HL-60/S4 treated with retinoic acid at 250 ng/mL for 4 days and 3 days (cell line): ENCODE measurements at regions not wholly inside any gene's neighbourhood (a gene's known extent, or its start where the extent isn't known, plus 50 kb on each side); places are given as distances from the start of the nearest gene placed in this dataset.
"Not testable (repeated sequence)": the region's sequence is repeated elsewhere in the genome, so short reads cannot be mapped to it uniquely, and the experiment has no call there.

Experiments
- in situ Hi-C: fragments of 300-500 bp; cut with MboI; formaldehyde crosslinking; loops from 2 replicates; pipeline ENCODE4 v1.7.0; 2022; ENCODE audit warnings: low sequenced_read_pairs

GRCh38 chr5:82517544-82518075 is 239.5 kb upstream of the RPS23 start:
- in situ Hi-C loops, result no loop called here

DNA sequence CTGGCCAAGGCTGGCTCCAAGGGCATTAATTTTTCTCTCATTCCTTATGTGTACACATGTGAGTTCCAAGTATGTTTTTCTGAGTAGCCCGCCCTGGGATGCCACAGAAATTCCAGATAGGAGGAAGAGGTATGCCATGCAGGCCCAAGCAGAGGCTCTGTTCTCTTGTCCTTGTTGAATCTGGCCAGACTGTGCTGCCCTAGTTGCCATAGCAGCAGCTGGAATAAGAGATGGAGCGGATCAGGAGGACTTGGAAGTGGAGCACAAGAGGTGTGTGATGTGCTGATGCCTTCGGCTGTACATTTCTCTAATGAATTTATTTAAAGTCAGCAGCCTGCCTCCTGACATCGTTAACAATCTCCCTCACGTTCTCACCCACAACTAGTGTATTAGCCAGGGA is 235.6 kb upstream of the RPS23 start:
- in situ Hi-C loops, result no loop called here

GRCh38 chr5:82512025-82512424 is 233.9 kb upstream of the RPS23 start:
- in situ Hi-C loops, result no loop called here

GRCh38 chr5:82511134-82511533 is 233.0 kb upstream of the RPS23 start:
- in situ Hi-C loops, result no loop called here

- in situ Hi-C loops, result no loop called here
These were observed 231.6 kb upstream of the RPS23 start for GRCh38 chr5:82509762-82510161.

DNA sequence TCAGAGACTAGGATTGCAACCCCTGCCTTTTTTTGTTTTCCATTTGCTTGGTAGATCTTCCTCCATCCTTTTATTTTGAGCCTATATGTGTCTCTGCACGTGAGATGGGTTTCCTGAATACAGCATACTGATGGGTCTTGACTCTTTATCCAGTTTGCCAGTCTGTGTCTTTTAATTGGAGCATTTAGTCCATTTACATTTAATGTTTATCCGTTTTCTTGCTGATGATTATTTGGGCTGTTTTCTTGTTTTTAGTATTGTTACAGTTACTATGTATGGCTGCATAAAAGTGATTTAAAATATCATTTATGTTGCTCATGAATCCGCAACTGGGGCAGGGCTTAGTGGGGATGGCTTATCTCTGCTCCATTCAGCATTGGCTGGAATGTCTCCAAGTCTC is 228.2 kb upstream of the RPS23 start:
- in situ Hi-C loops, result not testable (repeated sequence)

GRCh38 chr5:82499725-82500244 is 221.6 kb upstream of the RPS23 start:
- in situ Hi-C loops, result no loop called here

DNA sequence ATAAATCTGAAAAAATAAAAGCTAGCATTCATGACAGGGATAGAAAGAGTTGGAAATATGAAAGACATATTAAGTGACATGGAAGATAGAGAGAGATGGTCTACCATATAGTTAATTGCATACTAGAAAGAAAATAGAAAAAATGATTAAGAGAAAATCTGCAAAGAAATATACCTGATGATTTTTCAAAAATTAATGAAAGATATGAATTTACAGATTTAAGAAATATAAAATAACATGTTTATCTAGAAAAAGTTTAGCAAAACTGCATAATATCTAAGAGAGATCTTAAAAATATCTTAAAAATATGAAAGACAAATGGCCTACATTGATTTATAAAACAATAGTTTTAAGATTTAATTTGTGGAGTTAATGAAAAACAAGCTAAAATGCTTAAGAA is 219.1 kb upstream of the RPS23 start:
- in situ Hi-C loops, result no loop called here

GRCh38 chr5:82494942-82495341 is 216.8 kb upstream of the RPS23 start:
- in situ Hi-C loops, result no loop called here

DNA sequence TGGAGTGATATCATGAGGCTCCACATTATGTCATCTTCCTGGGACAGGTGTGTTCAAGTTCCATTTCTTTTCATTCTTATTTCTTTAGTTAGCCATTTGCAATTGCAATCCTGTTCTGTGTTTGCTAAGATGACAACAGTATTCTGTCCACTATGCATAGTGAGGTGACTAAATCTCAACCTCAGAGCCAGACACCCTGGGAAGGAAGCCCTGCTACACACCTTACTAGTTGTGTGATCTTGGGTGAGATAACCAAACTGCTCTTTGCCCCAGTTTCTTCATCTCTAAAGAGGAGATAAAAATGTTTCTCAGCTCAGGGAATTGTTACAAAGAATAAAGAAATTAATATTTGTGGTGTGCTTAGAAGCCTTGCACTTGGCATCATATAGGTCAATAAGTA is 215.1 kb upstream of the RPS23 start:
- in situ Hi-C loops, result no loop called here

DNA sequence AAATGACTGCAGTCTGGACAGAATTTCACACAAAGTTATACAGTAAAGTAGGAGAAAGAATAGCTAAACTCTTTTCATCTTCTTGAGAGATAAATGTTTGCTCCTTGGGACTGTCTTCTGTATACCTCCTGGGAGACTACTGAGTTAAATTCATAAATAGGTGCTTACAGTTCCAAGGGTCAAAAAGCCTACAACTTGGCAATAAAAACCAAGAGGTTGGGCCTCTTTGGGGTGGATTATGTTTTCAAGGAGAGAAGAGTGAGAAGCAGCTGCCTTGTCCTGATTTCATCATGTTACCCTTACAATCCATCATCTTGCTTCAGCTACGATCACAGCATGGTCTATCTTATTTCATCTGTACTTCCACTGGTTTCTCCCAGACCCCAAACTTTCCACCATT is 213.2 kb upstream of the RPS23 start:
- in situ Hi-C loops, result no loop called here

- in situ Hi-C loops, result no loop called here
These were observed 211.5 kb upstream of the RPS23 start for GRCh38 chr5:82489683-82490082.

- in situ Hi-C loops, result no loop called here
These were observed 209.0 kb upstream of the RPS23 start for GRCh38 chr5:82487131-82487530.

DNA sequence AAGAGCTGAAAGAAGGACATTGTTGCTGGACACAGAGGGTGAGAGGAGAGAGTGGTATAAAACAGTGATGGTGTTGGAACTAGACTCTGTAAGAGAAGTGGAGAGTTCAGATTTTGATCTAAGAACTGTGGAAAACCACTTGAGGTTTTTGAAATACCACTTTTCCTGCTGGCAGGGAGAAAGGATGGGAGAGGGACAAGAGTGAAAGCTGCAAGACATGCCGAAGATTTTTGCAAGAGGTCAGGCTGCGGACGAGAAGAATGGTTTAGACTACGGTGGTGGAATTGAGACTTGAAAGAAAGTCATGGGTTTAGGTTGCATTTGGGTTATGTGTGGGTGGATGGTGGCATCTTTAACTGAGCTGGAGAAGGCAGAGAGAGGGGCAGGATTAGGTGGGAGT is 202.2 kb upstream of the RPS23 start:
- in situ Hi-C loops, result no loop called here

GRCh38 chr5:82476155-82476554 is 198.0 kb upstream of the RPS23 start:
- in situ Hi-C loops, result no loop called here

GRCh38 chr5:82473262-82473661 is 195.1 kb upstream of the RPS23 start:
- in situ Hi-C loops, result no loop called here

DNA sequence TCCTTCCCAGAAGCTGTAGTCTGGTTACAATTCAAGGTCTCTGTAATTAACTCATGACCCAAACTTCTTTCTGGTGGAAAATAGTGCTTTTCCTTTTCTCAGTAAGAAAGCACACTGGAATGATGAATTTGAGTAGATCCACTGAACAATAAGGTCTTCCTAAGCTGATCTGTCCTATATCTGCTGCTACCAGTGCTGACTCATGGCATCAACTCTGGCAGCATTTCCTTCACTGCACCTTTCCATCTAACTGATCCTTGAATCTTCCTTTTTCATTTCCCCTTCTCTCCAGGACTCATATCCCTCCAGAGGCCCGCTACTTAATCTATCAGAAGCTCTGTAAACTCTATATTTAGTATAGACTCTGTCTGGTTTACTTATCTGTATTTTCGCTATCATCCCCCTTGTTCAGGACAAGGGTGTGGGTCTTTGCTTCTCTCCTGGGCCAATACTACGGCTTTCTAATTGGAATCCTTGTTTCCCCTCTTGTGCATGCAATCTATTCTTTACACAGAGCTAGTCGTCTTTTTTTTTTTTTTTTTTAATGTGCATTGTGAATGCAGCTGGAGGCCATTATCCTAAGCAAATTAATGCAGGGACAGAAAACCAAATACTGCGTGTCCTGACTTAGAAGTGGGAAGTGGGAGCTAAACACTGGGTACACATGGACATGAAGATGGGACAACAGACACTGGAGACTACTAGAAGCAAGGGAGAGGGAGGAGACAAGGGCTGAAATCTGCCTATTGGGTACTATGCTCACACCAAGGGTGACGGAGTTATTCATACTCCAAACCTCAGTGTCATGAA is 192.2 kb upstream of the RPS23 start:
- in situ Hi-C loops, result no loop called here

GRCh38 chr5:82466986-82467561 is 188.9 kb upstream of the RPS23 start:
- in situ Hi-C loops, result no loop called here

GRCh38 chr5:82465235-82465634 is 187.1 kb upstream of the RPS23 start:
- in situ Hi-C loops, result no loop called here

DNA sequence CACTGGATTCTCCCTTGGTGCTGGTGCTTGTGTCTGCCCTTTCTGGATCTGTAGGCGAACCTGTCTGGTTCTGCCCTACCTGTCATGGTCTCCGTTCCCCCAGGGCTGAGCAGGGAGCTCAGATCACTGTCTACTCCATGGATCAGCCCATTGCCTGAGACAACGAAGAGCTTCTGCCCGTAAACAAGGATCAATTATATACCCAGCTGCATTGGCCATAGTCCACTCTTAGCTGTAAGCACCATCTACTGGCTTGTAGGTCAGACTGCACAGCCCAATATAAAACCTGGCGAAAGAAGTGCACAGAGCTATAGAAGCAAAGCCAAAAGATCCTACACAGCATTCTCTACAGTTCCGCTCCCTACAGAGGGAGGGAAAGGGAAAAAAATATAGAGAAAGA is 181.5 kb upstream of the RPS23 start:
- in situ Hi-C loops, result no loop called here

DNA sequence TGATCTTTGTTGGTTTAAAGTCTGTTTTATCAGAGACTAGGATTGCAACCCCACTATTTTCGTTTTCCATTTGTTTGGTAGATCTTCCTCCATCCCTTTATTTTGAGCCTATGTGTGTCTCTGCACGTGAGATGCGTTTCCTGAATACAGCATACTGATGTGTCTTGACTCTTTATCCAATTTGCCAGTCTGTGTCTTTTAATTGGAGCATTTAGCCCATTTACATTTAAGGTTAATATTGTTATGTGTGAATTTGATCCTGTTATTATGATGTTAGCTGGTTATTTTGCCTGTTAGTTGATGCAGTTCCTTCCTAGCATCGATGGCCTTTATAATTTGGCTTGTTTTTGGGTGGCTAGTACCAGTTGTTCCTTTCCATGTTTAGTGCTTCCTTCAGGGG is 177.2 kb upstream of the RPS23 start:
- in situ Hi-C loops, result not testable (repeated sequence)

- in situ Hi-C loops, result no loop called here
These were observed 170.2 kb upstream of the RPS23 start for GRCh38 chr5:82448374-82448773.
